HG03520 (cell line): ENCODE measurements at regions not wholly inside any gene's neighbourhood (a gene's known extent, or its start where the extent isn't known, plus 50 kb on each side); places are given as distances from the start of the nearest gene placed in this dataset.
"Not testable (repeated sequence)": the region's sequence is repeated elsewhere in the genome, so short reads cannot be mapped to it uniquely, and the experiment has no call there.

Source experiments
- ATAC-seq: cut with Tn5 transposase; IDR thresholded peaks from one replicate; pipeline ENCODE4 v1.9.1; 2021; ENCODE audit warnings: mild to moderate bottlenecking, moderate library complexity; ENCODE audit not compliant: unreplicated experiment

- no peak for ATAC-seq
Measured at GRCh38 chr15:45863881-45864580, 229.2 kb downstream of the SQOR start.

GRCh38 chr15:45866616-45867015, 231.8 kb downstream of the SQOR start:
- ATAC-seq, result no peak

DNA sequence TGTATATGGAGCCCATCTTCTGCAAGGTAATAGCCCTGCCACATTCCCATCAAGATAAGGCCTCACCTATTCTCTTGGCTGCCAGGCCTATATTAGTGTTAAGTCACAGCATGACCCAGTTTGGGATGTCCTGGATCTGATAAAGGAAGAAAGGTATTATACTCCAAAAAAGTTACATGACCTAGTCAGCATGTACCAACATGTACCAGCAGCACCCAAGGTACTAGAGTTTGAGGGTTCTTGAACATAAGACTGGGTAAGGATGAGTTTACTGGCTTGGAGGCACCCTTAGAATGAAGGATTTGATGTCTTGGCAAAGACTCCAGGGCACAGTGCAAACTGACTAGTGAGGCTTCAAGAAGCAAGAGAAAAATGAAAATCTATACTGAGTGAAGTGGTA, 232.5 kb downstream of the SQOR start:
- no peak for ATAC-seq

- ATAC-seq, result no peak
Measured at GRCh38 chr15:45868109-45868691, 233.4 kb downstream of the SQOR start.

DNA sequence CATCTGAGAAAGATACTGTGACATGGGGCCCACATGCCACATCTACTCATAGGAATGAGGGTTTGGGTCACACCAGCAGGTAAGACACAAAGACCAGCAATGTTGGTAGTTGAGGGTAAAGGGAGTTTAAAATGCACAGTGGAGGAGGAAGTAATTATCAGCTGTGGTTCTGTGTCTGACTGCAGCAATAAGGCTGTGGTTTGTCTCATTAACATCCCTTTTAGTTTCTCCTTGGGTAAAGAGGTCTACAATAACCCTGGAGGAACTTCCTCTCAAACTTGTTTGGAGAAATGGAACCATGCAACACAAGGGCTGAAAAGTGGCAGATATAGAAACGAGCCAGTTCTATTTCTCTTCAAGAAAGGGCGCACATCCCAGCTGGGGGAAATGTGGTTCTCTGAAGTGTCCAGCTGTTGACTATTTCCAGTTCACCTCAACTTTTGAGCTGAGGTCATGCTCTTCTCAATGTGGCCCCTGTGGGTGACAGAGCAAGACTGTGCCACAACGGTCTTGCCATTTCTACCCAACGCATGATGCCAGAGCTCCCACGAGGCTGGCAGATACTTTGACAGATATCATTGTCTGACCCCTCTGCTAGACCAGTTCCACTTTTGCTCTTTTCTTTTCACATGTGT, 234.3 kb downstream of the SQOR start:
- ATAC-seq, result no peak

- no peak for ATAC-seq
Measured at GRCh38 chr15:45871121-45871855, 236.5 kb downstream of the SQOR start.

- no peak for ATAC-seq
Measured at GRCh38 chr15:45873781-45874180, 239.0 kb downstream of the SQOR start.

GRCh38 chr15:45874566-45874965, 239.7 kb downstream of the SQOR start:
- ATAC-seq, result not testable (repeated sequence)

DNA sequence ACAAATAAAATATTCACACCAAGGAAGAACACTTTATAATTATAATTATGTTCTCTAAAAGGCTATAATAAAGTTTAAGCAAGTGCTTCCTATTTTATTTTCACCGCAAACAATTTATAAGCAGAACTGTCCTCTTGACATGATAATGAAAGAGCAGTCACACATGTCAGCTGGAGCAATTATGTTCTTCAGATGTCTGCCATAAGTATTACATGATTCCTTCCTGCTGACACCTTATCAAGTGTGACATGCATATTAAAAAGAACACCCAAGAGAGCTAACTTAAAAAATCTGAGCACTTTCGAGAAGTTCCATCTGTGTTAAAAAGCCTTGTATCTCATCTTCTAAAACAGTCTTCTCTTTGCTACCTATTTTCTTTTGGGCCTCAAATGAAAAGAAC, 249.5 kb downstream of the SQOR start:
- no peak for ATAC-seq

DNA sequence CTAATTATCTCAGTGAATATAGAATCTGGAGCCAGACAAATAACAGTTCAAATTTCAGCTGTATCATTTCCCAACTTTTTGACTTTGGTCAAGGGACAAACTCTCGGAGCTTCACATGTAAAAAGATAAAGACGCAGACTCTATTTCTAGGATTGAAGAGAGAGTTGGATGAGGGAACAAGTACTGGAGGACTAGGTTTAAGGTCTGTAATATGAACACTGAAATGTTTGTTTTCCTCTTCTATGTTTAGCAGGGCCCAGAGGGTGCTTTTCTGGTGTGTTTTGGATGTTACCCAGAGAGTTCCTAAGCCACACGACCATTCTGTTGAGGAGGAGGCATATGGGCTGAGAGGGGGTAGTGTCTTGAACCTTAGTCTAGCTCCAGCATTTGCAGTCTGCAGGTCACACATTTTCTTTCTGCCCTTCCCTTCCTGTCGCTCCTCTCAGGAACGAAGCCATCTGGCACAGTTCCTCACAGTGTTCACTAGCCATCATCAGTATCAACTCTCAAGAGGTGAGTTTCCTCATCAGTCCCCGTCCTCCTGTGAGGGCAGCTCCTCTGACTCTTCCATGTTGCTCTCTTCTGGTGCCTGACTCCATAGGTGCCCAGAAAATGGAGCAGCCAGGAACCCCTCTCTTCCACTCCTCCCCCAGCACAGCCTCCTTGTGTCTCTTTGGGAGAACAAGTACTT, 250.1 kb downstream of the SQOR start:
- ATAC-seq, result no peak

DNA sequence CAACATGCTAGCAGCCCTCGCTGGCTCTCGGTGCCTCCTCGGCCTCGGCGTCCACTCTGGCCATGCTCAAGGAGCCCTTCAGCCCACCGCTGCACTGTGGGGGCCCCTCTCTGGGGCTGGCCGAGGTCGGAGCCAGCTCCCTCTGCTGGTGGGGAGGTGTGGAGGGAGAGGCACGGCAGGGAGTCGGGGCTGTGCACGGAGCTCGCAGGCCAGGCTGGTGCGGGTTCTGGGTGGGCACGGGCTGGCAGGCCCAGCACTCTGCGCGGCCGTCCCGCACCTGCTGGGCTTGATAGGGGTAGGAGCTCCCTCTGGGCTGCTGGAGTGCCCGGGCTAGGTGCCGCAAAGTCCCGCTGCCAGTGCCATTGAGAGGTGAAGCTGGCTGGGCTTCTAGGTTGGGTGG, 251.0 kb downstream of the SQOR start:
- ATAC-seq, result no peak

DNA sequence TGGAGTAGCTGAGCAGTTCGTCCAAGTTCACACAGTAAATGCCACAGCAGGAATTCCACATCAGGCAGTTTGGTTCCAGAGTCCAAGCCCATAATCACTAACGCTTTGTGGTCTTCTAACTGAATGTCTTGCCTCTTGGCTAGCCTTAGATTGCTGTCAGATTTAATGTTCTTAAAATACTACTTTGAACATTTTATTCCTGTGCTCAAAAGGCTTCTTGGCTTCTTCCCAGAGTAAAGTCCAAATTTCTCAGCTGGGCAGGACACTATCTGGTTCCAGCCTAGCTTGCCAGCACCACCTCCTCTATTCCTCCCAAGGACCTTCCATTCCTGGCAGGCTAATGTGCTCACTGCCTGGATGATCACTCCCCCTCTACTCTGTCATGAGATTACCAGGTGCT, 256.9 kb downstream of the SQOR start:
- ATAC-seq, result no peak

DNA sequence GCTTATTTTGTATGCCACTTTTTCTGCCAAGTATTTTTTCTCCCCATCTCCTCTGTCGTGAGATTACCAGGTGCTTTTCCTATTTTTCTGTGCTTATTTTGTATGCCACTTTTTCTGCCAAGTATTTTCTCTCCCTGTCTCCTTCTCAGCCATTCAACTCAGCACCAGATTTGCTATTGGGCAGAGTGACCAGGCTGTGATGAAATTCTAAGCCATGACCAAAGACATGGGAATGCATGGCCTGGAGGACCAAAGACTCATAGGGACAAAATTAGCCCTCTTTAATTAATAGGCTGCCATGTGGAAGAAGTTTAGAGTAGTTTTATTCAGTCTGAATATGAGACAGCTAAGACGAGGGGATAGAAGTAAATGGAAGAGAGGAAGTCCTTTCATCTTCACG, 257.4 kb downstream of the SQOR start:
- ATAC-seq, result no peak

DNA sequence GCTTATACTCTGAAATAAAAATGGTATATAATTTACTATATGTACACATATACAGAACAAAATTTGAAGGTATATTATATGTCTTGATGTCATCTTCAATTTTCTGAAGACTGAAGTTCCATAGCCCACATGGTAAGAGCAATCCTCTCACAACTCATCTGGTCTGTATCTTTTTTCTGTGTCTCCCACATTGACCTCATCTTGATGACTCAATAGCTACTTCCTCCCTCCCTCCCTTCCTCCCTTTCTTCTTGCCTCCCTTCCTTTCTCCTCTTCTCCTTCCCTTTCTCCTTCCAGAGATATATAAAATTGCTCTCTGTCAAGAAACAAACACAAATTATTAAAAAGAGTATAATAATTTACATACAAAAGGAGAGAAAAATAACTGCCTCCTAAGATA, 268.5 kb downstream of the SQOR start:
- ATAC-seq, result no peak

GRCh38 chr15:45904019-45904418, 269.2 kb downstream of the SQOR start:
- ATAC-seq, result no peak

DNA sequence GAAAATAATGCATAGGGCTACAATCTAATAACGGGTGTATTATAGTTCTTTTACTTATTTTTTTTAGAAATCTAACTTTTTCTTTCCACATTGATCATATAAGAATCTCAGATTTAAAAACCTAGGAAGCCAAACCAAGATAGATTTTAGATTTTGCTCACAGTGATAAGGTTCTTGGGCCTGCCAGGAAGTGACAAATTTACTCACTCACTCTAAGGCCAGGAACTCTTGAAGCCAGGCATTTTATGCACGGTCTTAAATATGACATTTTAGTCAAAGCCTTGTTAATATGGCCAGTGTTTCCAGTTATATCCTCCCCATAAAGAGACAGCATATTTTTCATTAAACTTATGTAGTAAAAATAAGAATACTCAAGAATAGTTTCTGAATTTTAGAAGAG, 271.4 kb downstream of the SQOR start:
- no peak for ATAC-seq

DNA sequence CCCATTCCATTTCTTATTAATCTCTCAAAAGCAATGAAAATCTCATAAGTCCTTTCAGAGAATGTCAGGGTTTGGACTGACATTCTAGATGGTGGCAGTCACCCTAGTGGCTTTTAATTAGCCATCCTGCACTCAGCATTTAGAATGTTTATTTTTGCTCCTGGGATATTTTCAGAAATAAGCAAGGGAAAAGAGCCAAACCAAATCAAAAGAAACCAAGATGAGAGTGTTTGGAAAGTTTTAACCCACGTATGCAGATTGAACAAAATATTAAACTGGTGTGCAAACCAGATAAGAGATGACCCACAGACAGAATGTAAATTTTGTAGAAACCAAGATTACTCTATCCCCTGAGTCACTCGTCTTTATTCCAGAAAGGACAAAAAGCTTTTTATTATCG, 275.8 kb downstream of the SQOR start:
- ATAC-seq, result no peak

DNA sequence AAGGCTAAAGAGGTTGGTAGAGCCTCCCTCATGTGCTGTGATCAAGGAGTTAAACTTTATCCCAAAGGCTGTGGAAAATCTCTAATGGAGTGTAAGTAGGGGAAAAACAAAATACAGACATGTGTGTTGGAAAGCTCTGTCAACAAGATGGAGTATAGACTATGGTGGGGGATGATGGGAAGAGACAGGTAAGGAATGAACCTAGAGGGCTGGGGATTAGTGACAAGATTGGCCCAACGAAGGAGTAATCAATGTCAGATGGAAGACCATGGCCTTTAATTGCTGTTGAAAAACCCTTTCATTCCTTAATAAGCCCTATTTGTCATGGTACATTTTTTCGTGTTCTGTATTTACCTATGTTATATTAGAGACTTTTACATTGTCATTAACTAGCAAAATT, 278.6 kb downstream of the SQOR start:
- no peak for ATAC-seq

- no peak for ATAC-seq
Measured at GRCh38 chr15:45914425-45914824, 279.6 kb downstream of the SQOR start.

DNA sequence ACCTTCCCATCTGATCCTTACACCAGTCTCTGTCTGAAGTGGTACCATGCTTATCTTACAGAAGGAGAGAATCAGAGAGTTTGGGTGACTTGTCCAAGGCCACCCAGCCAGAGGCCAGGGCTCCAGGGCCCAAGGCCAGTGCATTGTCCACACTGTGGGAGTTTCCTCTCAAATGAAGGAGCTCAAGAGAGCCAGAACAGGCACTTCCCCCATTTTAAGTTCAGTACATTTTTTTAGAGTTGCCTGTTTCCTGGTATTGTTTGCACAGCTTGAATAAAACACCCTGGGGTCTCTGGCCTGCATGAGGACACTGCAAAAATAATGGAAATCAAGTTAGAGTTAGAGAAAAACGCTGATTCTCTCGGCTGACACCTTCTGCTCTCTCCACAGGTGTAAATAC, 284.0 kb downstream of the SQOR start:
- ATAC-seq, result no peak

DNA sequence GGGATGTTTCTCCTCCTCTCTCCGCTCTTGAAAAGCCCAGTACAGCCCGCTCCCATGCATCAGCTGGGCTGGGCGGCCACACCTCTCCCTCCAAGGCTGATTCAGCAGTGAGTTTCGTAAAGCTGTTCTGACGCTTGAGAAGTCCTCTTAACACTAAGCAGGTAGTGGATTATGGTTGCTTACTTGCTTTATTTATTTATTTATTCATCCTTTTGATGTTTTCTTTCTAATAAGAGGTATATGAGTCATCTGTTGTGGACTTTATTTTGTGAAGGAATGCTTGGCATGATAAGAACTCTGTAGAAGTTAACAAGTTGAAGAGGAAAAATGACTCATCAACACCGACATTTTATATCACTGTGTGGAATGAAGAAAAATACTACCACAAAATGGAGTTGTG, 285.0 kb downstream of the SQOR start:
- ATAC-seq, result no peak
